Tibial nerve (tissue), 4 donors: ENCODE measurements at regions not wholly inside any gene's neighbourhood (a gene's known extent, or its start where the extent isn't known, plus 50 kb on each side); places are given as distances from the start of the nearest gene placed in this dataset.

Experiments
- EP300 ChIP-seq, 2 donors: sonication (generic); formaldehyde crosslinking; IDR thresholded peaks; one replicate each; pipeline ENCODE4 v1.6.1; 2017; ENCODE audit warnings: antibody characterized with exemption in 2 of 2, mild to moderate bottlenecking in 1 of 2
- POLR2A ChIP-seq, 2 donors: fragments of 450-650 bp; IDR thresholded peaks; one replicate each; pipeline ENCODE4 v1.6.1; 2017; ENCODE audit warnings: antibody characterized with exemption in 2 of 2, mild to moderate bottlenecking in 2 of 2, moderate library complexity in 2 of 2
- TF ChIP-seq, protein P1 (sequence below), 5 experiments: fragments of 200-600 bp in 3 of 5; fragments of 450-650 bp in 2 of 5; sonication (generic) in 3 of 5; IDR thresholded peaks; one replicate each; pipeline ENCODE4 v1.5.1; 2016 to 2019; ENCODE audit warnings: antibody characterized with exemption in 5 of 5, mild to moderate bottlenecking in 3 of 5, moderate library complexity in 2 of 5

DNA sequence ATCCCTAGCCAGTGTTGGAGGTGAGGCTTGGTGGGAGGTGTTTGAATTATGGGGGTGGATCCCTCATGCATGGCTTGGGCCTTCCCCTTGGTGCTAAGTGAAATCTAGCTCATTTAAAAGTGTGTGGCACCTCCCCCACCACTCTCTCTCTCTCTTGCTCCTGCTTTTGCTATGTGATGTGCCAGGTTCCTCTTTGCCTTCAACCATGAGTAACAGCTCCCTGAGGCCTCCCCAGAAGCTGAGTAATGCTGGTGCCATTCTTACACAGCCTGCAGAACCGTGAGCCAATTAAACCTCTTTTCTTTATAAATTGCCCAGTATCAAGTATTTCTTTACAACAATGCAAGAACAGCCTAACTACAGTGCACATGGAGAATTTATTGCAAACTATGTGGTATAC lies 188.8 kb upstream of the POT1 start:
- TF ChIP-seq POLR2A (IDR thresholded peaks at IDR 0.05) (no peak), EP300 (IDR thresholded peaks at IDR 0.05) (no peak)
- TF ChIP-seq, protein P1, sequence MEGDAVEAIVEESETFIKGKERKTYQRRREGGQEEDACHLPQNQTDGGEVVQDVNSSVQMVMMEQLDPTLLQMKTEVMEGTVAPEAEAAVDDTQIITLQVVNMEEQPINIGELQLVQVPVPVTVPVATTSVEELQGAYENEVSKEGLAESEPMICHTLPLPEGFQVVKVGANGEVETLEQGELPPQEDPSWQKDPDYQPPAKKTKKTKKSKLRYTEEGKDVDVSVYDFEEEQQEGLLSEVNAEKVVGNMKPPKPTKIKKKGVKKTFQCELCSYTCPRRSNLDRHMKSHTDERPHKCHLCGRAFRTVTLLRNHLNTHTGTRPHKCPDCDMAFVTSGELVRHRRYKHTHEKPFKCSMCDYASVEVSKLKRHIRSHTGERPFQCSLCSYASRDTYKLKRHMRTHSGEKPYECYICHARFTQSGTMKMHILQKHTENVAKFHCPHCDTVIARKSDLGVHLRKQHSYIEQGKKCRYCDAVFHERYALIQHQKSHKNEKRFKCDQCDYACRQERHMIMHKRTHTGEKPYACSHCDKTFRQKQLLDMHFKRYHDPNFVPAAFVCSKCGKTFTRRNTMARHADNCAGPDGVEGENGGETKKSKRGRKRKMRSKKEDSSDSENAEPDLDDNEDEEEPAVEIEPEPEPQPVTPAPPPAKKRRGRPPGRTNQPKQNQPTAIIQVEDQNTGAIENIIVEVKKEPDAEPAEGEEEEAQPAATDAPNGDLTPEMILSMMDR (IDR thresholded peaks at IDR 0.05) = no peak
